ENCODE measurements at regions not wholly inside any gene's neighbourhood (a gene's known extent, or its start where the extent isn't known, plus 50 kb on each side); places are given as distances from the start of the nearest gene placed in this dataset.

DNA sequence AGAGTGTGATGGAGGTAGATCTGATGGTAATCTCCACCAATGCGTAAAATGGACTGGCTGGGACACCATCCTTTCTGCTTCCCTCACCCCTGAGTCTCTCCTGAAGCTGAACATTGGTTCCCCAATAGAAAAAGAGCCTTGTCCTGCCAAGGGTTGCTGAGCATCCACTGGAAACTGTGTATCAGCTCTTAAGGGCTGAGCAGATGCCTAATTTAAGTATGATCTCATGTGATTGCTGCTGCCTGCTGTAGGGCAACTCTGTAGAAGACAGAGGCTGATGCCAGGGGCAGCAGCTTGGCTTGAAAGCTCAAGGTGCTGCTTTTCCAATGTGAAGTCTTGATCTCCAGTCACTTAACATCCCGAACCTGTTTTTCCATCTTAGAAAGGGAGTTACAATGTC is 310.3 kb upstream of the CCL2 start:
- Histone ChIP-seq H3K4me1 (ENCODE audit: insufficient read depth, low read length, severe bottlenecking) (no peaks in the 10 kb centered on the region), H3F3A (ENCODE audit: insufficient read depth, low read length) (no peaks in the 10 kb centered on the region), H3K27me3 (ENCODE audit: insufficient read depth, low read length) (no peaks in the 10 kb centered on the region), H3K9me2 (ENCODE audit: low read depth, low read length) (no peaks in the 10 kb centered on the region), H4K20me1 (ENCODE audit: insufficient read depth, low read length) (no peaks in the 10 kb centered on the region), H3K9ac (ENCODE audit: low read length) (no peak overlapping the region), H3K36me3 (ENCODE audit: insufficient read depth, low read length) (no peaks in the 10 kb centered on the region), H3K4me2 (ENCODE audit: low read length) (no peak overlapping the region), H3K79me2 (ENCODE audit: insufficient read depth, low read length) (no peaks in the 10 kb centered on the region), H3K9me3 (ENCODE audit: low read length) (no peaks in the 10 kb centered on the region), H3K4me3 (ENCODE audit: low read depth, low read length, poor library complexity, severe bottlenecking) (no peak overlapping the region), H3K27ac (ENCODE audit: low read depth, low read length, poor library complexity, severe bottlenecking) (no peak overlapping the region), H2AFZ (ENCODE audit: low read length) (no peak overlapping the region)
- TF ChIP-seq, protein P1, sequence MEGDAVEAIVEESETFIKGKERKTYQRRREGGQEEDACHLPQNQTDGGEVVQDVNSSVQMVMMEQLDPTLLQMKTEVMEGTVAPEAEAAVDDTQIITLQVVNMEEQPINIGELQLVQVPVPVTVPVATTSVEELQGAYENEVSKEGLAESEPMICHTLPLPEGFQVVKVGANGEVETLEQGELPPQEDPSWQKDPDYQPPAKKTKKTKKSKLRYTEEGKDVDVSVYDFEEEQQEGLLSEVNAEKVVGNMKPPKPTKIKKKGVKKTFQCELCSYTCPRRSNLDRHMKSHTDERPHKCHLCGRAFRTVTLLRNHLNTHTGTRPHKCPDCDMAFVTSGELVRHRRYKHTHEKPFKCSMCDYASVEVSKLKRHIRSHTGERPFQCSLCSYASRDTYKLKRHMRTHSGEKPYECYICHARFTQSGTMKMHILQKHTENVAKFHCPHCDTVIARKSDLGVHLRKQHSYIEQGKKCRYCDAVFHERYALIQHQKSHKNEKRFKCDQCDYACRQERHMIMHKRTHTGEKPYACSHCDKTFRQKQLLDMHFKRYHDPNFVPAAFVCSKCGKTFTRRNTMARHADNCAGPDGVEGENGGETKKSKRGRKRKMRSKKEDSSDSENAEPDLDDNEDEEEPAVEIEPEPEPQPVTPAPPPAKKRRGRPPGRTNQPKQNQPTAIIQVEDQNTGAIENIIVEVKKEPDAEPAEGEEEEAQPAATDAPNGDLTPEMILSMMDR (IDR thresholded peaks at IDR 0.05; ENCODE audit: low read length), result no peak
- TF ChIP-seq EZH2 (IDR thresholded peaks at IDR 0.05; ENCODE audit: borderline replicate concordance, low read length), result no peak

DNA sequence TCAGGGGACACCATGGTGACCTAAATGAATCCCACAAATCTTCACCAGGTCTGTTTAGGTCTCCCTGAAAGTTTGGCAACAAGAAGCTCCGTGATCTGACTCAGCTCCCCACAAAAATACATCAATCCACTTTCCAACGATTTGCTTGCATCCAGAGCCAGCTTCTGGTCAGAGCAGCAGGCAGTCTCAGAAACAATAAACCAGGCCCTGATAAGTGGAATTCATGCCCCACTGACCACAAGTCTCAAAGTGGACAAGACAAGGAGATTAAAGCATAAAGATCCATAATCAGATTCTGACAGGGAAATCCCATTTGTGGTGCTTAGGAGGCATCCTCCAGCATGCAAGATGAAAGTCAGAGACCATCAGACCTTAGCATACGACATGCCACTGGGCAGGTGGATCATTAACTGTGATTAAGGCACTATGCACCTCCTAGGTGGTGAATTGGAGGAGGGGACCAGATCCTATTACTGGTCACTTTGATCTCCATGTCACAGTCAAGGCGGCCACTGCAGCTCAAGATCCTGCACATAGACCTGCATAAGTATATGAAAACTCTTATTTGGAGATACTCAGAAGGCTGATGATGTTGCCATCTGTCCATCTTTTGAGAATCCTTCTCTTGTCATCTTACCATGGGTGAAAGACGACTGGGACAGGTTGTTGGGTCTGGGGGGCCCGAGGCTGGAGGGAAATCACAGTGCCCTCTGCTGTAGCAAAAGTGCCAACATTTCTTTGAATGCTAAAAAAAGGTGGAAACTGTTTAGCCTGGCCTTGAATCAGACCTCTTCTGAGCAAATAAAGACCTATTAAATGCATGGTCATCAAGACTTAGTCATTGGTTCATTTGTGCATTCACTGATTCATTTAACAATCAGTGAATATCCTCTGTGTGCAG is 309.2 kb upstream of the CCL2 start:
- Histone ChIP-seq H3K9me2 (ENCODE audit: low read depth, low read length) (no peaks in the 10 kb centered on the region), H3K79me2 (ENCODE audit: insufficient read depth, low read length) (no peaks in the 10 kb centered on the region), H3K27me3 (ENCODE audit: insufficient read depth, low read length) (no peaks in the 10 kb centered on the region), H4K20me1 (ENCODE audit: insufficient read depth, low read length) (no peaks in the 10 kb centered on the region), H3K9ac (ENCODE audit: low read length) (no peak overlapping the region), H2AFZ (ENCODE audit: low read length) (no peak overlapping the region), H3K27ac (ENCODE audit: low read depth, low read length, poor library complexity, severe bottlenecking) (no peak overlapping the region), H3K9me3 (ENCODE audit: low read length) (no peaks in the 10 kb centered on the region), H3K4me2 (ENCODE audit: low read length) (no peak overlapping the region), H3K4me3 (ENCODE audit: low read depth, low read length, poor library complexity, severe bottlenecking) (no peak overlapping the region), H3F3A (ENCODE audit: insufficient read depth, low read length) (no peaks in the 10 kb centered on the region), H3K36me3 (ENCODE audit: insufficient read depth, low read length) (no peaks in the 10 kb centered on the region), H3K4me1 (ENCODE audit: insufficient read depth, low read length, severe bottlenecking) (no peaks in the 10 kb centered on the region)
- TF ChIP-seq, protein P1 (IDR thresholded peaks at IDR 0.05; ENCODE audit: low read length), result peak; percentile 16; the same call in 1 of the 2 replicates
- TF ChIP-seq EZH2 (IDR thresholded peaks at IDR 0.05; ENCODE audit: borderline replicate concordance, low read length), result no peak

DNA sequence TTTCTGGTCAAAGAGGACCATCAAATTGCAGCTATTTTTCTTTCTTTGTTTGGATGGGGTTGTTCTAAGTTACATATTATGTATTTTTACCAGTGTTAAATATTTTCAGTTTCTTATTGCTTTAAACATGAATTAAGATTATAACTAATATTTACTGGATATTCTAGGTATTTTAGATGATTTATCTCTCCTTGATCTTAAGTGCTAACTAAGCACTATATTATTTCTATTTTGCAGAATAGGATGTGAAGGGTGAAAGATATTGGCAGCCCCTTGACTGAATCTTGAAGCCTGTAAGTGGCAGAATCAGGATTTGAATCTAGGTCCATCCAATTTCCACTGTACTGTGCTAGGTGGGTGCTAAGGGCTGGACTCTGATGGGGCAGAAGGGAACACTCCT is 307.3 kb upstream of the CCL2 start:
- Histone ChIP-seq H3K27ac (ENCODE audit: low read depth, low read length, poor library complexity, severe bottlenecking) (no peak overlapping the region), H3K9me3 (ENCODE audit: low read length) (no peaks in the 10 kb centered on the region), H3K79me2 (ENCODE audit: insufficient read depth, low read length) (no peaks in the 10 kb centered on the region), H3K9me2 (ENCODE audit: low read depth, low read length) (no peaks in the 10 kb centered on the region), H3K9ac (ENCODE audit: low read length) (no peak overlapping the region), H4K20me1 (ENCODE audit: insufficient read depth, low read length) (no peaks in the 10 kb centered on the region), H3K36me3 (ENCODE audit: insufficient read depth, low read length) (no peaks in the 10 kb centered on the region), H3F3A (ENCODE audit: insufficient read depth, low read length) (no peaks in the 10 kb centered on the region), H3K27me3 (ENCODE audit: insufficient read depth, low read length) (no peaks in the 10 kb centered on the region), H2AFZ (ENCODE audit: low read length) (no peak overlapping the region), H3K4me3 (ENCODE audit: low read depth, low read length, poor library complexity, severe bottlenecking) (no peak overlapping the region), H3K4me1 (ENCODE audit: insufficient read depth, low read length, severe bottlenecking) (no peaks in the 10 kb centered on the region), H3K4me2 (ENCODE audit: low read length) (no peak overlapping the region)
- TF ChIP-seq, protein P1 (IDR thresholded peaks at IDR 0.05; ENCODE audit: low read length), result no peak
- TF ChIP-seq EZH2 (IDR thresholded peaks at IDR 0.05; ENCODE audit: borderline replicate concordance, low read length), result no peak
